Stomach (tissue), 4 donors: ENCODE measurements at regions not wholly inside any gene's neighbourhood (a gene's known extent, or its start where the extent isn't known, plus 50 kb on each side); places are given as distances from the start of the nearest gene placed in this dataset.

Experiments
- CTCF ChIP-seq, 7 experiments: fragments of 450-650 bp in 4 of 7; fragments of 200-600 bp in 3 of 7; sonication (generic) in 3 of 7; IDR thresholded peaks; one replicate each; pipeline ENCODE4 v1.5.1; 2016 to 2019; ENCODE audit warnings: antibody characterized with exemption in 7 of 7, control low read depth in 2 of 7, mild to moderate bottlenecking in 1 of 7
- EP300 ChIP-seq: sonication (generic); formaldehyde crosslinking; IDR thresholded peaks from one replicate; pipeline ENCODE4 v1.6.1; 2017; ENCODE audit warnings: antibody characterized with exemption
- POLR2A ChIP-seq, 4 donors: fragments of 450-650 bp; IDR thresholded peaks; one replicate each; pipeline ENCODE4 v1.6.1; 2016; ENCODE audit warnings: antibody characterized with exemption in 4 of 4, control low read depth in 2 of 4, mild to moderate bottlenecking in 1 of 4, moderate library complexity in 1 of 4

DNA sequence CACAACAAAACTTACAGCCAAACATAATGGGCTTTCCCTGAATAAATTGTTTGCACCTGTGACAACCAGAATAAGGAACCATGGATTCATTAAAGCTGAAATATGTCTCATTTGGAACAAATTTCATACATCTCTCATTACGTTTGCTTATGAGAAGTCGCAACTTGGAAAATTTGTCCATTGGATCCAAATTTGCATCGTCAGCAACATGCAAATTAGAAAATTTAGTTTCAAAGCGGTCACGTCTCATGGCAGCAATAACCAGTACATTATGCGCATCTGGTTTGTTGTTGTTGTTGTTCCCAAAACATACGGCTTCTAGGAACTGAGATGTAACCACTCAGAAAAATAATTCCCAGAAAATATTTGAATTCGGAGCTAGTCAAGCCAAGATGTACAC, 1311.5 kb upstream of the CDH6 start:
- TF ChIP-seq CTCF (IDR thresholded peaks at IDR 0.05) (no peak), POLR2A (IDR thresholded peaks at IDR 0.05) (no peak), EP300 (no peak)
